PC-3 (cell line): ENCODE measurements at regions not wholly inside any gene's neighbourhood (a gene's known extent, or its start where the extent isn't known, plus 50 kb on each side); places are given as distances from the start of the nearest gene placed in this dataset.

Experiments
- ATAC-seq: fragments of 200-7000 bp; cut with Tn5 transposase; 2 replicates; pipeline ENCODE4 v1.9.1; 2020; ENCODE audit warnings: mild to moderate bottlenecking, moderate library complexity
- BruUV-seq: library from RNA; stranded (reverse); fragments of 400-500 nt; replicated peaks from 2 replicates; lab custom pipeline; 2021; lab: Mats Ljungman, UMichigan
- CTCF ChIA-PET: fragments of 300-600 bp; sonication (Branson Sonifier 250); formaldehyde crosslinking; loops from one replicate; lab custom pipeline; 2022; ENCODE audit warnings: antibody characterized with exemption; lab: Charles Lee
- POLR2A ChIA-PET: fragments of 300-600 bp; sonication (Branson Sonifier 250); formaldehyde crosslinking; loops from one replicate; lab custom pipeline; 2022; ENCODE audit warnings: antibody characterized with exemption; ENCODE audit not compliant: unreplicated experiment; lab: Charles Lee
- DNase-seq: peaks from one replicate; pipeline ENCODE4 v3.0.0-alpha.2; 2015
- H2AFZ ChIP-seq: fragments of 300-600 bp; sonication (generic); 2 replicates; pipeline ENCODE4 v1.6.0; 2016; ENCODE audit warnings: antibody characterized with exemption, low read length
- H3F3A ChIP-seq: fragments of 300-600 bp; sonication (generic); one replicate; pipeline ENCODE4 v1.6.0; 2017; ENCODE audit warnings: antibody characterized with exemption, low read length, control low read depth, mild to moderate bottlenecking; ENCODE audit not compliant: unreplicated experiment
- H3K27ac ChIP-seq: fragments of 300-600 bp; sonication (generic); 2 replicates; pipeline ENCODE4 v1.5.1; 2016; ENCODE audit warnings: mild to moderate bottlenecking, low read length
- H3K27me3 ChIP-seq: fragments of 300-600 bp; sonication (generic); 2 replicates; pipeline ENCODE4 v1.6.1; 2016; ENCODE audit warnings: low read length, mixed read lengths
- H3K36me3 ChIP-seq: fragments of 300-600 bp; sonication (generic); 2 replicates; pipeline ENCODE4 v1.6.1; 2016; ENCODE audit warnings: low read depth, mixed run types, low read length, mixed read lengths
- H3K4me1 ChIP-seq: fragments of 300-600 bp; sonication (generic); 2 replicates; pipeline ENCODE4 v1.5.1; 2016; ENCODE audit warnings: low read length; ENCODE audit not compliant: insufficient read depth
- H3K4me2 ChIP-seq: fragments of 300-600 bp; sonication (generic); 2 replicates; pipeline ENCODE4 v1.6.0; 2016; ENCODE audit warnings: low read length
- H3K4me3 ChIP-seq: fragments of 300-600 bp; sonication (generic); 2 replicates; pipeline ENCODE4 v1.5.1; 2016; ENCODE audit warnings: mild to moderate bottlenecking, low read length, mixed read lengths
- H3K79me2 ChIP-seq: fragments of 300-600 bp; sonication (generic); 2 replicates; pipeline ENCODE4 v1.6.1; 2017; ENCODE audit warnings: low read length, mixed read lengths
- H3K9ac ChIP-seq: fragments of 300-600 bp; sonication (generic); 2 replicates; pipeline ENCODE4 v1.6.0; 2016; ENCODE audit warnings: mild to moderate bottlenecking, low read length
- H3K9me2 ChIP-seq: fragments of 300-600 bp; sonication (generic); replicated peaks from 2 replicates; pipeline ENCODE4 v1.6.1; 2016; ENCODE audit warnings: mixed run types, low read length, mixed read lengths
- H3K9me3 ChIP-seq: fragments of 300-600 bp; sonication (generic); 2 replicates; pipeline ENCODE4 v1.6.1; 2016; ENCODE audit warnings: low read length, mixed read lengths
- H4K20me1 ChIP-seq: fragments of 300-600 bp; sonication (generic); 2 replicates; pipeline ENCODE4 v1.6.1; 2016; ENCODE audit warnings: low read length, mixed read lengths
- EZH2 ChIP-seq: fragments of 300-600 bp; sonication (generic); IDR thresholded peaks from one replicate; pipeline ENCODE4 v1.6.1; 2017; ENCODE audit warnings: antibody characterized with exemption, mild to moderate bottlenecking, low read length; ENCODE audit not compliant: unreplicated experiment
- EZH2phosphoT487 ChIP-seq: fragments of 300-600 bp; sonication (generic); IDR thresholded peaks from 2 replicates; pipeline ENCODE4 v1.6.1; 2018; ENCODE audit warnings: mild to moderate bottlenecking, antibody characterized with exemption, low read length, borderline replicate concordance
- intact Hi-C: fragments of 100-400 bp; cut with micrococcal nuclease; formaldehyde crosslinking; loops from 2 replicates; pipeline ENCODE4 v1.9.0; 2023
- TF ChIP-seq, protein P1 (sequence below): fragments of 300-600 bp; sonication (generic); conservative IDR thresholded peaks from 2 replicates; pipeline ENCODE4 v1.5.1; 2017; ENCODE audit warnings: antibody characterized with exemption, low read depth, mild to moderate bottlenecking, low read length

DNA sequence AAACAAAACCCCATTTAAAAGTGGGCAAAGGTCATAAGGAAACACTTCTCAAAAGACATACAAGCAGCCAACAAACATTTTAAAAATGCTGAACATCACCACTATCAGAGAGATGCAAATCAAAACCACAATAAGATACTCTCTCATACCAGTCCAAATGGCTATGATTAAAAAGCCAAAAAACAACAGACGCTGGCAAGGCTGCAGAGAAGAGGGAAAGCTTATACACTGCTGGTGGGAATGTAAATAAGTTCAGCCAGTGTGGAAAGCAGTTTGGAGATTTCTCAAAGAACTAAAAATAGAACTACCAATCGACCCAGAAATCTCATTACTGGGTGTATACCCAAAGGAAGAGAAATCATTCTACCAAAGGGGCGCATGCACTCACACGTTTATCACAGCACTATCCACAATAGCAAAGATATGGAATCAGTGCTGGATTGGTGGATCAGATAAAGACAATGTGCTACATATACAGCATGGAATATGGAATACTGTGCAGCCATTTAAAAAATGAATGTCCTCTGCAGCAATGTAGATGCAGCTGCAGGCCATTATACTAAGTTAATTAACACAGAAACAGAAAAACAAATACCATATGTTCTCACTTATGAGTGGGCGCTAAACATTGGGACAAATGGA lies 102.1 kb upstream of the DAAM1 start:
- Histone ChIP-seq H3K36me3 (no peaks in the 10 kb centered on the region), H3K9me2 (no peaks in the 10 kb centered on the region), H3K4me1 (no peaks in the 10 kb centered on the region), H2AFZ (no peak overlapping the region), H3K4me3 (no peak overlapping the region), H3K9ac (no peak overlapping the region), H4K20me1 (no peaks in the 10 kb centered on the region), H3K27me3 (peaks cover 28% of the 10 kb centered on the region), H3K79me2 (no peaks in the 10 kb centered on the region), H3F3A (no peaks in the 10 kb centered on the region), H3K9me3 (no peaks in the 10 kb centered on the region), H3K4me2 (no peak overlapping the region), H3K27ac (no peak overlapping the region)
- no TSS peak for BruUV-seq
- CTCF ChIA-PET, result interaction anchor here (0.6 kb wide), 1 partner anchor 189 kb away, joined by 3 read pairs; no protein-coding TSS in a partner anchor
- TF ChIP-seq EZH2 (no peak), EZH2phosphoT487 (no peak)
- TF ChIP-seq, protein P1, sequence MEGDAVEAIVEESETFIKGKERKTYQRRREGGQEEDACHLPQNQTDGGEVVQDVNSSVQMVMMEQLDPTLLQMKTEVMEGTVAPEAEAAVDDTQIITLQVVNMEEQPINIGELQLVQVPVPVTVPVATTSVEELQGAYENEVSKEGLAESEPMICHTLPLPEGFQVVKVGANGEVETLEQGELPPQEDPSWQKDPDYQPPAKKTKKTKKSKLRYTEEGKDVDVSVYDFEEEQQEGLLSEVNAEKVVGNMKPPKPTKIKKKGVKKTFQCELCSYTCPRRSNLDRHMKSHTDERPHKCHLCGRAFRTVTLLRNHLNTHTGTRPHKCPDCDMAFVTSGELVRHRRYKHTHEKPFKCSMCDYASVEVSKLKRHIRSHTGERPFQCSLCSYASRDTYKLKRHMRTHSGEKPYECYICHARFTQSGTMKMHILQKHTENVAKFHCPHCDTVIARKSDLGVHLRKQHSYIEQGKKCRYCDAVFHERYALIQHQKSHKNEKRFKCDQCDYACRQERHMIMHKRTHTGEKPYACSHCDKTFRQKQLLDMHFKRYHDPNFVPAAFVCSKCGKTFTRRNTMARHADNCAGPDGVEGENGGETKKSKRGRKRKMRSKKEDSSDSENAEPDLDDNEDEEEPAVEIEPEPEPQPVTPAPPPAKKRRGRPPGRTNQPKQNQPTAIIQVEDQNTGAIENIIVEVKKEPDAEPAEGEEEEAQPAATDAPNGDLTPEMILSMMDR, result no peak
- ATAC-seq, result no peak
- intact Hi-C loops, result no loop called here
- POLR2A ChIA-PET, result no interaction called here
- no peak for DNase-seq

- Histone ChIP-seq H3K9me3 (no peaks in the 10 kb centered on the region), H2AFZ (no peak overlapping the region), H3K9ac (no peak overlapping the region), H3K27ac (no peak overlapping the region), H4K20me1 (no peaks in the 10 kb centered on the region), H3K36me3 (no peaks in the 10 kb centered on the region), H3F3A (no peaks in the 10 kb centered on the region), H3K9me2 (no peaks in the 10 kb centered on the region), H3K27me3 (peaks cover 31% of the 10 kb centered on the region), H3K4me2 (no peak overlapping the region), H3K4me1 (no peaks in the 10 kb centered on the region), H3K4me3 (no peak overlapping the region), H3K79me2 (no peaks in the 10 kb centered on the region)
- BruUV-seq, result no TSS peak
- intact Hi-C loops, result no loop called here
- DNase-seq, result no peak
- ChIA-PET POLR2A (interaction anchor here (0.6 kb wide), 1 partner anchor 278 kb away, joined by 6 read pairs; no protein-coding TSS in a partner anchor), CTCF (no interaction called here)
- TF ChIP-seq, protein P1, result no peak
- ATAC-seq, result no peak
Measured at GRCh38 chr14:59087240-59087639, 101.2 kb upstream of the DAAM1 start.

GRCh38 chr14:59087711-59088110 lies 100.8 kb upstream of the DAAM1 start:
- CTCF ChIA-PET, result no interaction called here
- H3K4me2 ChIP-seq, result no peak overlapping the region
- no peaks in the 10 kb centered on the region for H3F3A ChIP-seq
- BruUV-seq, result no TSS peak
- H3K4me1 ChIP-seq, result no peaks in the 10 kb centered on the region
- no peak overlapping the region for H3K9ac ChIP-seq
- H3K27me3 ChIP-seq, result peaks cover 33% of the 10 kb centered on the region
- DNase-seq, result no peak
- H3K9me3 ChIP-seq, result no peaks in the 10 kb centered on the region
- POLR2A ChIA-PET, result interaction anchor here (0.6 kb wide), 1 partner anchor 278 kb away, joined by 6 read pairs; no protein-coding TSS in a partner anchor
- no peak overlapping the region for H3K27ac ChIP-seq
- no peaks in the 10 kb centered on the region for H3K79me2 ChIP-seq
- H3K9me2 ChIP-seq, result no peaks in the 10 kb centered on the region
- no peak overlapping the region for H3K4me3 ChIP-seq
- no peaks in the 10 kb centered on the region for H3K36me3 ChIP-seq
- no peaks in the 10 kb centered on the region for H4K20me1 ChIP-seq
- no peak overlapping the region for H2AFZ ChIP-seq
- no peak for ATAC-seq
- intact Hi-C loops, result no loop called here
- TF ChIP-seq EZH2, result no peak
- TF ChIP-seq, protein P1, result no peak
- TF ChIP-seq EZH2phosphoT487, result no peak
